H1 (cell line): ENCODE measurements at regions not wholly inside any gene's neighbourhood (a gene's known extent, or its start where the extent isn't known, plus 50 kb on each side); places are given as distances from the start of the nearest gene placed in this dataset.

ENCODE experiments used
- CTCF ChIA-PET: fragments of 300-600 bp; sonication (Branson Sonifier 250); formaldehyde crosslinking; loops from one replicate; lab custom pipeline; 2021; ENCODE audit not compliant: partially characterized antibody; lab: Charles Lee
- POLR2A ChIA-PET: fragments of 300-600 bp; sonication (Branson Sonifier 250); formaldehyde crosslinking; loops from one replicate; lab custom pipeline; 2021; ENCODE audit warnings: inconsistent platforms; ENCODE audit not compliant: partially characterized antibody; lab: Charles Lee
- DNase-seq, 2 experiments: peaks; one replicate each; pipeline versions ENCODE4 v3.0.0 to v3.0.0-alpha.2; 2010 to 2022; ENCODE audit warnings: low spot score in 2 of 2, low read depth in 1 of 2, mixed read lengths in 1 of 2
- FAIRE-seq: peaks from 2 replicates; lab custom pipeline; 2011; peaks lifted over from hg19 to GRCh38; lab: Jason Lieb, UNC
- H2AFZ ChIP-seq: 2 replicates; pipeline ENCODE4 v1.8.1; 2012; ENCODE audit warnings: low read length, inconsistent platforms
- H2AK5ac ChIP-seq: 2 replicates; pipeline ENCODE4 v1.6.1; 2013; ENCODE audit warnings: low read depth, low read length
- H2BK120ac ChIP-seq: replicated peaks from 2 replicates; pipeline ENCODE3; 2013; ENCODE audit warnings: low read depth, low read length, inconsistent platforms
- H2BK12ac ChIP-seq: 2 replicates; pipeline ENCODE4 v1.6.1; 2013; ENCODE audit warnings: low read depth, low read length
- H2BK15ac ChIP-seq: 2 replicates; pipeline ENCODE4 v1.6.1; 2013; ENCODE audit warnings: low read length
- H2BK20ac ChIP-seq: 2 replicates; pipeline ENCODE4 v1.6.1; 2013; ENCODE audit warnings: low read length
- H2BK5ac ChIP-seq: 2 replicates; pipeline ENCODE4 v1.6.1; 2013; ENCODE audit warnings: low read depth, low read length
- H3K14ac ChIP-seq: 2 replicates; pipeline ENCODE4 v1.6.1; 2013; ENCODE audit warnings: inconsistent platforms; ENCODE audit not compliant: insufficient read length
- H3K18ac ChIP-seq: 2 replicates; pipeline ENCODE4 v1.6.1; 2013; ENCODE audit warnings: low read length; ENCODE audit errors: extremely low read depth
- H3K23ac ChIP-seq: 2 replicates; pipeline ENCODE4 v1.6.1; 2013; ENCODE audit warnings: inconsistent platforms; ENCODE audit not compliant: insufficient read length
- H3K23me2 ChIP-seq: 2 replicates; pipeline ENCODE4 v1.6.1; 2013; ENCODE audit warnings: low read depth, low read length
- H3K27ac ChIP-seq: 2 replicates; pipeline ENCODE4 v1.6.1; 2011; ENCODE audit warnings: low read depth, low read length, inconsistent platforms
- H3K27me3 ChIP-seq, 4 experiments: replicated peaks in 1 of 4; 1 replicate in 1 of 4; 2 replicates in 3 of 4; pipeline versions ENCODE4 v1.6.1 to v1.8.1; 2011 to 2013; ENCODE audit warnings: low read length in 3 of 4, mild to moderate bottlenecking in 3 of 4, inconsistent platforms in 2 of 4, mixed read lengths in 2 of 4, moderate library complexity in 1 of 4; ENCODE audit not compliant: control insufficient read depth in 3 of 4, insufficient read depth in 3 of 4; ENCODE audit errors: extremely low read depth in 1 of 4
- H3K36me3 ChIP-seq, 4 experiments: 2 replicates each; pipeline versions ENCODE4 v1.6.1 to v1.8.1; 2011 to 2013; ENCODE audit warnings: mild to moderate bottlenecking in 4 of 4, low read length in 3 of 4, moderate library complexity in 2 of 4, control low read depth in 1 of 4, inconsistent platforms in 1 of 4; ENCODE audit not compliant: insufficient read depth in 4 of 4, control insufficient read depth in 2 of 4
- H3K4ac ChIP-seq: replicated peaks from 2 replicates; pipeline ENCODE3; 2013; ENCODE audit warnings: low read length, low read depth, mixed read lengths, inconsistent platforms; ENCODE audit not compliant: insufficient read length
- H3K4me1 ChIP-seq, 4 experiments: replicated peaks in 1 of 4; 1 replicate in 1 of 4; 2 replicates in 3 of 4; pipeline versions ENCODE4 v1.6.1 to v1.8.1; 2011 to 2013; ENCODE audit warnings: low read length in 3 of 4, inconsistent platforms in 2 of 4, mixed read lengths in 1 of 4; ENCODE audit not compliant: insufficient read depth in 4 of 4, control insufficient read depth in 3 of 4
- H3K4me2 ChIP-seq, 2 experiments: 2 replicates each; pipeline versions ENCODE4 v1.6.1 to v1.8.1; 2011 to 2013; ENCODE audit warnings: low read depth in 2 of 2, low read length in 2 of 2, control low read depth in 1 of 2, inconsistent platforms in 1 of 2, mild to moderate bottlenecking in 1 of 2; ENCODE audit not compliant: insufficient read depth in 1 of 2
- H3K4me3 ChIP-seq, 4 experiments: fragments of 200-600, 300-600 bp in 1 of 4; sonication (generic), shearing (Covaris generic), sonication (Bioruptor Twin) in 1 of 4; 2 replicates each; pipeline versions ENCODE4 v1.5.1 to v1.8.1; 2011 to 2016; ENCODE audit warnings: low read length in 4 of 4, low read depth in 3 of 4, control low read depth in 2 of 4, inconsistent platforms in 2 of 4, mild to moderate bottlenecking in 2 of 4, mixed read lengths in 1 of 4, moderate library complexity in 1 of 4; ENCODE audit not compliant: insufficient read depth in 2 of 4; ENCODE audit errors: extremely low read depth in 1 of 4
- H3K56ac ChIP-seq: replicated peaks from 2 replicates; pipeline ENCODE3; 2013; ENCODE audit warnings: low read depth, mild to moderate bottlenecking, mixed read lengths, low read length, inconsistent platforms; ENCODE audit not compliant: insufficient read length
- H3K79me1 ChIP-seq: 2 replicates; pipeline ENCODE4 v1.6.1; 2013; ENCODE audit warnings: low read depth, low read length, control low read depth
- H3K79me2 ChIP-seq, 2 experiments: 2 replicates each; pipeline versions ENCODE4 v1.6.1 to v1.8.1; 2012 to 2013; ENCODE audit warnings: low read length in 2 of 2, mild to moderate bottlenecking in 2 of 2, inconsistent platforms in 1 of 2; ENCODE audit not compliant: insufficient read depth in 2 of 2, control insufficient read depth in 1 of 2
- H3K9ac ChIP-seq, 4 experiments: replicated peaks in 1 of 4; 1 replicate in 1 of 4; 2 replicates in 3 of 4; pipeline versions ENCODE4 v1.6.1 to v1.8.1; 2011 to 2013; ENCODE audit warnings: low read depth in 3 of 4, low read length in 3 of 4, control low read depth in 2 of 4, mild to moderate bottlenecking in 2 of 4, moderate library complexity in 2 of 4, inconsistent platforms in 1 of 4; ENCODE audit errors: extremely low read depth in 1 of 4
- H3K9me3 ChIP-seq, 2 experiments: 2 replicates each; pipeline versions ENCODE4 v1.6.1 to v1.8.1; 2012 to 2013; ENCODE audit warnings: mild to moderate bottlenecking in 2 of 2, moderate library complexity in 2 of 2, control low read depth in 1 of 2, inconsistent platforms in 1 of 2, low read depth in 1 of 2, low read length in 1 of 2, mixed read lengths in 1 of 2; ENCODE audit not compliant: insufficient read depth in 2 of 2
- H4K20me1 ChIP-seq, 2 experiments: replicated peaks in 1 of 2; 2 replicates each; pipeline versions ENCODE3 to v1.8.1; 2011 to 2013; ENCODE audit warnings: inconsistent platforms in 2 of 2, low read length in 2 of 2, mild to moderate bottlenecking in 1 of 2; ENCODE audit not compliant: insufficient read depth in 2 of 2, control insufficient read depth in 1 of 2
- H4K5ac ChIP-seq: 2 replicates; pipeline ENCODE4 v1.6.1; 2013; ENCODE audit warnings: low read length, low read depth, mixed read lengths, inconsistent platforms; ENCODE audit not compliant: insufficient read length
- H4K8ac ChIP-seq: 2 replicates; pipeline ENCODE4 v1.8.0; 2013; ENCODE audit warnings: mild to moderate bottlenecking, moderate library complexity, low read length, inconsistent platforms; ENCODE audit not compliant: insufficient read depth; ENCODE audit errors: extremely low read depth
- H4K91ac ChIP-seq: replicated peaks from 2 replicates; pipeline ENCODE3; 2013; ENCODE audit warnings: low read length, mixed read lengths, inconsistent platforms; ENCODE audit not compliant: insufficient read length
- BCL11A ChIP-seq, 2 experiments: IDR thresholded peaks; one replicate each; pipeline ENCODE4 v1.6.1; 2011; ENCODE audit warnings: low read depth in 2 of 2, low read length in 2 of 2, mild to moderate bottlenecking in 2 of 2
- CHD2 ChIP-seq: IDR thresholded peaks from 2 replicates; pipeline ENCODE4 v1.6.1; 2012; ENCODE audit warnings: low read length, improper control_type of control experiment
- CTCF ChIP-seq, 3 experiments: IDR thresholded peaks; 1 replicate in 2 of 3; 2 replicates in 1 of 3; pipeline versions ENCODE4 v1.5.1 to v1.6.1; 2011; ENCODE audit warnings: low read length in 3 of 3, mild to moderate bottlenecking in 3 of 3, inconsistent platforms in 2 of 3, low read depth in 1 of 3, moderate library complexity in 1 of 3; ENCODE audit not compliant: insufficient read depth in 1 of 3; ENCODE audit errors: control extremely low read depth in 1 of 3
- EP300 ChIP-seq, 2 experiments: IDR thresholded peaks; 1 replicate in 1 of 2; 2 replicates in 1 of 2; pipeline ENCODE4 v1.6.1; 2011 to 2012; ENCODE audit warnings: low read depth in 2 of 2, low read length in 2 of 2, mild to moderate bottlenecking in 2 of 2, borderline replicate concordance in 1 of 2, inconsistent platforms in 1 of 2, moderate library complexity in 1 of 2
- EZH2 ChIP-seq: fragments of 200-600 bp; sonication (generic); IDR thresholded peaks from 2 replicates; pipeline ENCODE4 v1.7.1; 2012; ENCODE audit warnings: low read depth, mild to moderate bottlenecking, moderate library complexity, low read length, inconsistent platforms; ENCODE audit not compliant: severe bottlenecking
- FOSL1 ChIP-seq: IDR thresholded peaks from 2 replicates; pipeline ENCODE4 v1.6.1; 2011; ENCODE audit warnings: mild to moderate bottlenecking, low read depth, low read length, moderate library complexity; ENCODE audit not compliant: insufficient read depth
- JUN ChIP-seq: IDR thresholded peaks from 2 replicates; pipeline ENCODE4 v1.6.1; 2011; ENCODE audit warnings: low read depth, mild to moderate bottlenecking, improper control_type of control experiment, low read length
- POLR2AphosphoS5 ChIP-seq: IDR thresholded peaks from 2 replicates; pipeline ENCODE4 v1.6.1; 2011; ENCODE audit warnings: low read depth, low read length
- RFX5 ChIP-seq: IDR thresholded peaks from 2 replicates; pipeline ENCODE4 v1.6.1; 2011; ENCODE audit warnings: low read depth, low read length, improper control_type of control experiment, borderline replicate concordance
- RXRA ChIP-seq: IDR thresholded peaks from 2 replicates; pipeline ENCODE4 v1.6.1; 2011; ENCODE audit warnings: low read depth, mild to moderate bottlenecking, low read length, moderate library complexity; ENCODE audit not compliant: insufficient read depth
- SAP30 ChIP-seq: fragments of 300-600 bp; sonication (generic); IDR thresholded peaks from 2 replicates; pipeline ENCODE4 v1.7.1; 2012; ENCODE audit warnings: low read length, moderate library complexity, mild to moderate bottlenecking, inconsistent platforms; ENCODE audit not compliant: insufficient read depth, insufficient replicate concordance
- WGBS, 2 experiments: shearing (Covaris generic) in 1 of 2; methylation state at CpG; one replicate each; pipeline versions ENCODE4 v1.1.6 to v1.1.7; 2013 to 2015; ENCODE audit warnings: low lambda C conversion rate in 2 of 2, mixed read lengths in 2 of 2, inconsistent platforms in 1 of 2, low coverage in 1 of 2, missing lambda C conversion rate in 1 of 2; ENCODE audit not compliant: insufficient replicate concordance in 2 of 2, insufficient coverage in 1 of 2, insufficient read length in 1 of 2; ENCODE audit errors: extremely low coverage in 1 of 2, missing lambda C conversion rate in 1 of 2; 5-methylcytosine and 5-hydroxymethylcytosine counted together

GRCh38 chr4:181676546-181676945 lies 566.7 kb upstream of the TENM3 start:
- no peak overlapping the region for H3K27ac ChIP-seq
- FAIRE-seq (no peak), DNase-seq (no peak)
- no peak overlapping the region for H4K8ac ChIP-seq
- H3K4me2 ChIP-seq: no peak overlapping the region
- H2BK12ac ChIP-seq: no peak overlapping the region
- H2BK120ac ChIP-seq: no peak overlapping the region
- no peak overlapping the region for H2BK5ac ChIP-seq
- 40% methylated on average over 2 of the region's 2 CpGs; no CpG with 5 or more reads in 1 of the 2 experiments for WGBS, 2 experiments
- no peaks in the 10 kb centered on the region for H3K79me1 ChIP-seq
- no peak overlapping the region for H2AK5ac ChIP-seq
- no peaks in the 10 kb centered on the region; the same call in 1 of the 2 replicates for H3K23me2 ChIP-seq
- H3K36me3 ChIP-seq: no peaks in the 10 kb centered on the region
- no peak overlapping the region for H3K56ac ChIP-seq
- CTCF ChIA-PET: no interaction called here
- no peak overlapping the region for H3K18ac ChIP-seq
- POLR2A ChIA-PET: no interaction called here
- H3K9me3 ChIP-seq: no peaks in the 10 kb centered on the region
- no peak overlapping the region for H3K9ac ChIP-seq
- no peak overlapping the region for H4K91ac ChIP-seq
- H3K4me3 ChIP-seq: no peak overlapping the region
- H4K20me1 ChIP-seq: no peaks in the 10 kb centered on the region
- no peak overlapping the region for H2AFZ ChIP-seq
- H3K4me1 ChIP-seq: no peaks in the 10 kb centered on the region
- H2BK20ac ChIP-seq: no peak overlapping the region
- H2BK15ac ChIP-seq: no peak overlapping the region
- no peak overlapping the region for H3K23ac ChIP-seq
- H3K79me2 ChIP-seq: no peaks in the 10 kb centered on the region
- no peak overlapping the region for H3K4ac ChIP-seq
- H4K5ac ChIP-seq: no peak overlapping the region
- peaks cover 0 to 1% (median 0%) of the 10 kb centered on the region in 4 experiments; a peak in 1 of 7 replicates for H3K27me3 ChIP-seq
- H3K14ac ChIP-seq: no peak overlapping the region
- TF ChIP-seq RXRA (no peak), EP300 (IDR thresholded peaks at IDR 0.05; ENCODE audit: borderline replicate concordance in 1 of 2, low read depth in 2 of 2, low read length in 2 of 2) (no peak), POLR2AphosphoS5 (no peak), RFX5 (no peak), EZH2 (no peak), CHD2 (no peak), SAP30 (no peak), JUN (no peak), FOSL1 (no peak), BCL11A (IDR thresholded peaks at IDR 0.05; ENCODE audit: low read depth in 2 of 2, low read length in 2 of 2) (no peak), CTCF (IDR thresholded peaks at IDR 0.05; ENCODE audit: control extremely low read depth in 1 of 3, insufficient read depth in 1 of 3, low read depth in 1 of 3, low read length in 3 of 3) (no peak)
